Lung (tissue), 11 donors: ENCODE measurements at regions not wholly inside any gene's neighbourhood (a gene's known extent, or its start where the extent isn't known, plus 50 kb on each side); places are given as distances from the start of the nearest gene placed in this dataset.
A peak's percentile ranks its signal among the peaks of the same experiment; 100 is the strongest.

Experiments used
- ATAC-seq: fragments of 200-7000 bp; cut with Tn5 transposase; one replicate; pipeline ENCODE4 v1.9.1; 2020; ENCODE audit warnings: moderate number of reproducible peaks; ENCODE audit not compliant: insufficient read depth, low FRiP score
- DNase-seq, 3 donors: peaks; one replicate each; pipeline ENCODE4 v3.0.0-alpha.2; 2013 to 2017
- H3K27ac ChIP-seq, 2 donors: one replicate each; pipeline ENCODE4 v1.5.1; 2013; ENCODE audit warnings: mild to moderate bottlenecking in 2 of 2, moderate library complexity in 2 of 2, control low read depth in 1 of 2, inconsistent platforms in 1 of 2, low read depth in 1 of 2, low read length in 1 of 2
- H3K27me3 ChIP-seq, 3 donors: one replicate each; pipeline ENCODE4 v1.5.1; 2013; ENCODE audit warnings: low read length in 2 of 3; ENCODE audit not compliant: control insufficient read depth in 3 of 3, insufficient read depth in 3 of 3
- H3K36me3 ChIP-seq, 4 donors: one replicate each; pipeline ENCODE4 v1.5.1; 2013; ENCODE audit warnings: low read length in 4 of 4, mild to moderate bottlenecking in 1 of 4, moderate library complexity in 1 of 4; ENCODE audit not compliant: control insufficient read depth in 4 of 4, insufficient read depth in 4 of 4
- H3K4me1 ChIP-seq, 5 donors: one replicate each; pipeline ENCODE4 v1.5.1; 2013; ENCODE audit warnings: low read length in 5 of 5, mild to moderate bottlenecking in 2 of 5, moderate library complexity in 1 of 5; ENCODE audit not compliant: control insufficient read depth in 5 of 5, insufficient read depth in 5 of 5
- H3K4me3 ChIP-seq: one replicate; pipeline ENCODE4 v1.5.1; 2013; ENCODE audit warnings: mild to moderate bottlenecking, control low read depth, moderate library complexity
- H3K9ac ChIP-seq, 2 donors: one replicate each; pipeline ENCODE4 v1.5.1; 2013; ENCODE audit warnings: low read length in 2 of 2, control low read depth in 1 of 2; ENCODE audit not compliant: insufficient read depth in 1 of 2
- H3K9me3 ChIP-seq, 4 donors: one replicate each; pipeline ENCODE4 v1.5.1; 2013; ENCODE audit warnings: low read length in 3 of 4, mild to moderate bottlenecking in 1 of 4, moderate library complexity in 1 of 4; ENCODE audit not compliant: control insufficient read depth in 4 of 4, insufficient read depth in 3 of 4
- CTCF ChIP-seq: IDR thresholded peaks from 2 replicates; pipeline ENCODE4 v1.5.1; 2012; ENCODE audit warnings: mild to moderate bottlenecking; ENCODE audit errors: control extremely low read depth, extremely low read depth
- WGBS, 2 donors: extraction: QIAGEN DNeasy Blood & Tissue Kit; methylation state at CpG; one replicate each; pipeline ENCODE4 v1.1.7; 2013; 5-methylcytosine and 5-hydroxymethylcytosine counted together
- donor health status: control.
- donor health status: control.
- donor health status: Bipolar disorder and iron deficiency.
- donor health status: healthy.
- donor health status: DM: yes; HTN: yes; CAD: no.

- 81 to 82% methylated on average over 2 of the region's 2 CpGs for WGBS, 2 donors
Measured at GRCh38 chr13:39867807-39868206, 212.3 kb downstream of the COG6 start.

GRCh38 chr13:39870197-39870747 lies 214.8 kb downstream of the COG6 start:
- Histone ChIP-seq H3K27me3 (no peaks in the 10 kb centered on the region), H3K9ac (no peak overlapping the region), H3K9me3 (no peaks in the 10 kb centered on the region), H3K4me1 (peaks cover 0 to 4% (median under 1%) of the 10 kb centered on the region in 5 donors), H3K36me3 (no peaks in the 10 kb centered on the region), H3K27ac (no peak overlapping the region), H3K4me3 (no peak overlapping the region)
- DNase-seq (no peak), ATAC-seq (no peak)
- no peak for TF ChIP-seq CTCF
- 87 to 93% methylated on average over 2 of the region's 2 CpGs for WGBS, 2 donors

More at GRCh38 chr13:39867807-39868206, 212.3 kb downstream of the COG6 start:
- Histone ChIP-seq H3K27me3 (no peaks in the 10 kb centered on the region), H3K27ac (no peak overlapping the region), H3K4me1 (peaks cover 0 to 2% (median 0%) of the 10 kb centered on the region in 5 donors), H3K9ac (no peak overlapping the region), H3K36me3 (no peaks in the 10 kb centered on the region), H3K4me3 (no peak overlapping the region), H3K9me3 (no peaks in the 10 kb centered on the region)
- no peak for TF ChIP-seq CTCF
- DNase-seq (no peak), ATAC-seq (no peak)

- no peak overlapping the region for H3K9ac ChIP-seq
- H3K36me3 ChIP-seq, result no peaks in the 10 kb centered on the region
- 63 to 86% methylated on average over 3 of the region's 3 CpGs for WGBS, 2 donors
- no peaks in the 10 kb centered on the region for H3K9me3 ChIP-seq
- ATAC-seq (no peak), DNase-seq (no peak)
- H3K4me3 ChIP-seq, result no peak overlapping the region
- H3K4me1 ChIP-seq, result peaks cover 0 to 8% (median 4%) of the 10 kb centered on the region in 5 donors
- no peak for TF ChIP-seq CTCF
- H3K27ac ChIP-seq, result peak overlapping the region in 1 of 2 donors; percentile 33
- H3K27me3 ChIP-seq, result no peaks in the 10 kb centered on the region
Measured at GRCh38 chr13:39874331-39875053, 219.0 kb downstream of the COG6 start.
